HAP-1 (cell line): ENCODE measurements at regions not wholly inside any gene's neighbourhood (a gene's known extent, or its start where the extent isn't known, plus 50 kb on each side); places are given as distances from the start of the nearest gene placed in this dataset.
"Not testable (repeated sequence)": the region's sequence is repeated elsewhere in the genome, so short reads cannot be mapped to it uniquely, and the experiment has no call there.

ENCODE experiments used
- DNase-seq, 2 experiments: peaks; one replicate each; pipeline ENCODE4 v3.0.0-alpha.2; 2016 to 2020; ENCODE audit warnings: low spot score in 2 of 2
- H3K27me3 ChIP-seq: fragments of 250-450 bp; sonication (Bioruptor Pico); 2 replicates; pipeline ENCODE4 v1.5.1; 2020; ENCODE audit warnings: low read depth, mild to moderate bottlenecking, moderate library complexity
- H3K36me3 ChIP-seq: fragments of 250-450 bp; sonication (Bioruptor Pico); replicated peaks from 2 replicates; pipeline ENCODE4 v1.5.1; 2020; ENCODE audit warnings: mild to moderate bottlenecking
- H3K4me1 ChIP-seq: fragments of 250-450 bp; sonication (Bioruptor Pico); 2 replicates; pipeline ENCODE4 v1.5.1; 2020; ENCODE audit warnings: mild to moderate bottlenecking
- H3K4me3 ChIP-seq: fragments of 250-450 bp; sonication (Bioruptor Pico); 2 replicates; pipeline ENCODE4 v1.5.1; 2020; ENCODE audit warnings: mild to moderate bottlenecking, moderate library complexity
- H3K9me3 ChIP-seq: fragments of 250-450 bp; sonication (Bioruptor Pico); 2 replicates; pipeline ENCODE4 v1.5.1; 2020; ENCODE audit warnings: mild to moderate bottlenecking, moderate library complexity
- in situ Hi-C: fragments of 300-500 bp; cut with MboI; formaldehyde crosslinking; loops from 3 replicates; pipeline ENCODE4 v1.14.3; 2020; ENCODE audit warnings: low sequenced_read_pairs, inconsistent platforms, mixed read lengths

DNA sequence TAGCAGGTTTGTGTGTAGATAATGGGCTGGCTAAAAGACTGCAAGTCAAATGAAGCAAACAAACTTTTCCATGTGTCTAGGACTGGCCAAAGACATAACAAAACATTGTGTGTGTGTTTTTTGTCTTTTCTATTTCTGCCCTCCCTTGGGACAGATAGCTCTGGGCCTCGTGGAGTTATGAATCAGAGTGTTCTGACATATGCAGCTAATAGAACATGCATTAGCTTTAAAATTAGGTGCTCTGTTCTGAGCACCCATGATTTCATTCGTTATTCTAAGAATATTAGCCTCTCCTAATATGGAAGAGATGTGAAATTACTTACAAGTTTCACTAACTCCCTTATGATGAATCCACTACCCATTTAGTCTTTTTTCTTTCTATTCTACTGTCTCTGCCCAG lies 367.3 kb upstream of the PAPPA start:
- DNase-seq, result no peak
- Histone ChIP-seq H3K9me3 (no peaks in the 10 kb centered on the region), H3K4me1 (no peaks in the 10 kb centered on the region), H3K36me3 (no peaks in the 10 kb centered on the region), H3K27me3 (no peaks in the 10 kb centered on the region), H3K4me3 (no peak overlapping the region)
- in situ Hi-C loops, result no loop called here

- no peaks in the 10 kb centered on the region for H3K9me3 ChIP-seq
- no peak for DNase-seq
- H3K27me3 ChIP-seq, result no peaks in the 10 kb centered on the region
- in situ Hi-C loops, result no loop called here
- H3K4me1 ChIP-seq, result no peaks in the 10 kb centered on the region
- no peak overlapping the region for H3K4me3 ChIP-seq
- H3K36me3 ChIP-seq, result no peaks in the 10 kb centered on the region
Observed at GRCh38 chr9:115790520-115790919, 363.1 kb upstream of the PAPPA start.

GRCh38 chr9:115794921-115795475 lies 358.6 kb upstream of the PAPPA start:
- Histone ChIP-seq H3K36me3 (no peaks in the 10 kb centered on the region), H3K9me3 (no peaks in the 10 kb centered on the region), H3K4me1 (no peaks in the 10 kb centered on the region), H3K4me3 (no peak overlapping the region), H3K27me3 (no peaks in the 10 kb centered on the region)
- no peak for DNase-seq
- in situ Hi-C loops, result no loop called here

GRCh38 chr9:115799734-115800133 lies 353.9 kb upstream of the PAPPA start:
- Histone ChIP-seq H3K4me3 (no peak overlapping the region), H3K36me3 (no peaks in the 10 kb centered on the region), H3K9me3 (no peaks in the 10 kb centered on the region), H3K4me1 (no peaks in the 10 kb centered on the region), H3K27me3 (no peaks in the 10 kb centered on the region)
- no peak for DNase-seq
- in situ Hi-C loops, result no loop called here

DNA sequence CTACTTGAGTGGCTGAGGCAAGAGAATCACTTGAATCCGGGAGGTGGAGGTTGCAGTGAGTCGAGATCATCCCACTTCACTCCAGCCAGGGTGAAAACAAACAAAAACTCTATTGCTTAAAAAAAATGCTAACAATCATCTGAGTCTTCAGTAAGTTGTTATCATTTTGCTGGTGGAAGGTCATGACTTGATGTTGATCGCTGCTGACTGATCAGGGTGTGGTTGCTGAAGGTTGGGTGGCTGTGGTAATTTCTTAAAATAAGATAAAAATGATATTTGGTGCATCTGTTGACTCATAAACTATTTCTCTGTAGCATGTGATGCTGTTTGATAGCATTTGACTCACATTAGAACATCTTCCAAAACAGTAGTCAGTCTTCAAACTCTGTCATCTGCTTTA lies 349.4 kb upstream of the PAPPA start:
- Histone ChIP-seq H3K9me3 (no peaks in the 10 kb centered on the region), H3K36me3 (no peaks in the 10 kb centered on the region), H3K27me3 (no peaks in the 10 kb centered on the region), H3K4me3 (no peak overlapping the region), H3K4me1 (no peaks in the 10 kb centered on the region)
- in situ Hi-C loops, result no loop called here
- no peak for DNase-seq

DNA sequence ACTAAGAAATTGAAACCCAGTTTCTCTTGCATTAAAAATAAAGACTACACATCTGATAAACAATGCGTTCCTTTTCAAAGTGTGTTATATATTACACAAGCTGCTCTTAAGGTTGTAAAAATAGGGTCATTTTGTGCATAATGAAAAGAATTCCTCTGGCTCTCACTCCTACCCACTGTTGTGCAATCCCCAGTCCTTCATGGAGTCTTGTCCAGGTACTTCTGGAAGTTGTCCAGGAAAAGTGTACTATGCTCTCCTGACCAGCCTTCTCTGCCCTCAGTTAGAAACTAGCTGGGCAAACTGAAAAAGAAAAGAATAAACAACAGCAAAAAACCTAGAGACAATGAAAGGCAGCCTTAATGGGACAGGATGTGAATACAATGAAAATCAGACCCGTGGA lies 345.5 kb upstream of the PAPPA start:
- Histone ChIP-seq H3K4me1 (no peaks in the 10 kb centered on the region), H3K27me3 (no peaks in the 10 kb centered on the region), H3K36me3 (no peaks in the 10 kb centered on the region)

DNA sequence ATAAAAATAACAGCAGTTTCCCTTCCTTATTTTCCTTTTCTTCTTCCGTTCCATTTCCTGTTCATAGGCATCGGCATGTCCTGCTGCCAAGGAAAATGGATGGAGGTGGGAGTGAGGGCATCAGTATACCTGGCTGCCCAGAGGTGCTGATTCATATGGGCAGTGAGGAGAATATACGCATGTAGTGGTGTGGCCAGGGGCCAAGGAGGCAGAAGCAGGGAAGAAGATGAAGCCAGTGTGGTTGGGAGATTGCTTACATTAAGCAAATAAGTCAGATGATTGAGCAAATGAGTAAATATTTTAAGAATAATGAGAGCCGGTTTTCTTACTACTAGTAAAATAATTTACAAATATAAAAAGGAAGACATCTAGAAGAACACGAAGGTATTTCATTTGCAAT lies 344.9 kb upstream of the PAPPA start:
- Histone ChIP-seq H3K4me1 (no peaks in the 10 kb centered on the region), H3K4me3 (no peak overlapping the region), H3K9me3 (no peaks in the 10 kb centered on the region), H3K27me3 (no peaks in the 10 kb centered on the region), H3K36me3 (no peaks in the 10 kb centered on the region)
- in situ Hi-C loops, result no loop called here
- no peak for DNase-seq

More for the DNA sequence above, 345.5 kb upstream of the PAPPA start:
- no peak for DNase-seq
- in situ Hi-C loops, result no loop called here
- H3K9me3 ChIP-seq, result no peaks in the 10 kb centered on the region
- H3K4me3 ChIP-seq, result no peak overlapping the region

GRCh38 chr9:115810166-115810565 lies 343.4 kb upstream of the PAPPA start:
- Histone ChIP-seq H3K27me3 (no peaks in the 10 kb centered on the region), H3K4me3 (no peak overlapping the region), H3K4me1 (no peaks in the 10 kb centered on the region), H3K9me3 (no peaks in the 10 kb centered on the region), H3K36me3 (no peaks in the 10 kb centered on the region)
- in situ Hi-C loops, result no loop called here
- no peak for DNase-seq

DNA sequence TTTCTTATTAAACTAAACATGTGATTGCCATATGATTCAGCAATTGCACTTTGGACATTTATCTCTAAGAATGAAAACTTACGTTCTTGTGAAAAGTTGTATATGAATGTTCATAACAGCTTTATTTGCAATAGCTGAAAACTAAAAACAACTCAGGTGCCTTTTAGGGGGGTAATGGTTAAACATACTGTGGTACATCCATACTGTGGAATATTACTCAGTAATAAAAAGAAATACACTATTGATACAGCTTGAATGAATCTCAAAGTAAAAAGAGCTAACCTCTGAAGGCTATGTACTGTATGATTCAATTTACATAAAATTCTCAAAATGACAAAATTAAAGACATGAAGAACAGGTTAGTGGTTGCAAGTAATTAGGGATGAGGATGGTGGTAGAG lies 339.5 kb upstream of the PAPPA start:
- no peaks in the 10 kb centered on the region for H3K4me1 ChIP-seq
- H3K36me3 ChIP-seq, result no peaks in the 10 kb centered on the region
- no peak for DNase-seq
- H3K4me3 ChIP-seq, result no peak overlapping the region
- no peaks in the 10 kb centered on the region for H3K9me3 ChIP-seq
- no peaks in the 10 kb centered on the region for H3K27me3 ChIP-seq
- in situ Hi-C loops, result no loop called here

DNA sequence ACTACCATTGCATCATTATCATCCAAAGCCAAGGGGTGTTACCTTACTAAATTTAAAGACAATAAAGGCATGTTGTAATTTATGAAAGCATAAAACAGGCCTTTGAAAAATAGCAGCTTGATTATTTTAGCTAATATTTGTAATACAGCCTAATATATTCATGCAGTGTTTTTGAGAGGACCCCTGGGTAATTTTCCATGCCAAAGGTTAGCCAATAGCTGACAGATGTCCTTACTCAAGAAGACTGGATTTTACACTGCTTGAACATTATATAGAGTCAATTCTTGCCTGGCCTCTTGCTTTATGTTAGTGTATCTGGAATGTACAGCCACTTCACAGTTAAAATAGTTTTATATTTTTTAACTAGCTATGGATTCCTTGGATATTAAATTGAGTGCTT lies 337.8 kb upstream of the PAPPA start:
- in situ Hi-C loops, result no loop called here
- Histone ChIP-seq H3K4me1 (no peaks in the 10 kb centered on the region), H3K36me3 (no peaks in the 10 kb centered on the region), H3K4me3 (no peak overlapping the region), H3K9me3 (no peaks in the 10 kb centered on the region), H3K27me3 (no peaks in the 10 kb centered on the region)
- no peak for DNase-seq

GRCh38 chr9:115818651-115819050 lies 334.9 kb upstream of the PAPPA start:
- H3K27me3 ChIP-seq, H3K36me3 ChIP-seq, in situ Hi-C loops, H3K4me3 ChIP-seq, H3K4me1 ChIP-seq, DNase-seq, H3K9me3 ChIP-seq: not testable (repeated sequence)

- H3K9me3 ChIP-seq, result no peaks in the 10 kb centered on the region
- in situ Hi-C loops, result no loop called here
- H3K27me3 ChIP-seq, result no peaks in the 10 kb centered on the region
- no peaks in the 10 kb centered on the region for H3K36me3 ChIP-seq
- DNase-seq, result no peak
- H3K4me1 ChIP-seq, result no peaks in the 10 kb centered on the region
- no peak overlapping the region for H3K4me3 ChIP-seq
Observed at GRCh38 chr9:115832031-115832430, 321.6 kb upstream of the PAPPA start.

DNA sequence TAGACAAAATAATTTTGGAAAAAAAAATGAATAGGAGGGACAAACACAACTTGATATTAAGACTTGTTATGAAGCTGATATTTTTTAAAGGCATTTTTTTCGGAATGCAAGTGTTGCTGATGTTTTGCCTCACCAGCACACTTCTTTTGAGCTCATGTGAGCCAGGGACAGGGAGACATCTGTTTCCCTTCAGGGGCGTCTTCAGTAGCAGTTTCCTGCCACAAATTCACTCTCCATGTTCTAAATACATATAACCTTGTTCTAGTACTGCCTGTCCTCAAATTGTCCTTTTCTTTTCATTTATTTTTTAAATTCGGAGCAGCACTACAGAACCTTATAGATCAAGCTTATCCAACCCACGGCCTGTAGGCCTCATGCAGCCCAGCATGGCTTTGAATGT lies 316.0 kb upstream of the PAPPA start:
- no peak for DNase-seq
- H3K9me3 ChIP-seq, result no peaks in the 10 kb centered on the region
- H3K4me1 ChIP-seq, result no peaks in the 10 kb centered on the region
- in situ Hi-C loops, result no loop called here
- H3K27me3 ChIP-seq, result no peaks in the 10 kb centered on the region
- no peak overlapping the region for H3K4me3 ChIP-seq
- no peaks in the 10 kb centered on the region for H3K36me3 ChIP-seq

- Histone ChIP-seq H3K36me3 (no peaks in the 10 kb centered on the region), H3K27me3 (no peaks in the 10 kb centered on the region), H3K4me3 (no peak overlapping the region), H3K4me1 (no peaks in the 10 kb centered on the region), H3K9me3 (no peaks in the 10 kb centered on the region)
- in situ Hi-C loops, result no loop called here
- DNase-seq, result no peak
Observed at GRCh38 chr9:115838417-115838816, 315.2 kb upstream of the PAPPA start.

DNA sequence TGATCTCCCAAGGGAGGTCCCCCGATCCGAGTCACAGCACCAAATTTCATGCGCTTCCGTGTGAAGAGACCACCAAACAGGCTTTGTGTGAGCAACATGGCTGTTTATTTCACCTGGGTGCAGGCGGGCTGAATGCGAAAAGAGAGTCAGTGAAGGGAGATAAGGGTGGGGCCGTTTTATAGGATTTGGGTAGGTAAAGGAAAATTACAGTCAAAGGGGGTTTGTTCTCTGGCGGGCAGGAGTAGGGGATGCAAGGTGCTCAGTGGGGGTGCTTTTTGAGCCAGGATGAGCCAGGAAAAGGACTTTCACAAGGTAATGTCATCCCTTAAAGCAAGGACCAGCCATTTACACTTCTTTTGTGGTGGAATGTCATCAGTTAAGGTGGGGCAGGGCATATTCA lies 309.2 kb upstream of the PAPPA start:
- H3K27me3 ChIP-seq, in situ Hi-C loops, H3K9me3 ChIP-seq, H3K36me3 ChIP-seq, H3K4me1 ChIP-seq, H3K4me3 ChIP-seq, DNase-seq: not testable (repeated sequence)
